ENCODE measurements at regions not wholly inside any gene's neighbourhood (a gene's known extent, or its start where the extent isn't known, plus 50 kb on each side); places are given as distances from the start of the nearest gene placed in this dataset.

DNA sequence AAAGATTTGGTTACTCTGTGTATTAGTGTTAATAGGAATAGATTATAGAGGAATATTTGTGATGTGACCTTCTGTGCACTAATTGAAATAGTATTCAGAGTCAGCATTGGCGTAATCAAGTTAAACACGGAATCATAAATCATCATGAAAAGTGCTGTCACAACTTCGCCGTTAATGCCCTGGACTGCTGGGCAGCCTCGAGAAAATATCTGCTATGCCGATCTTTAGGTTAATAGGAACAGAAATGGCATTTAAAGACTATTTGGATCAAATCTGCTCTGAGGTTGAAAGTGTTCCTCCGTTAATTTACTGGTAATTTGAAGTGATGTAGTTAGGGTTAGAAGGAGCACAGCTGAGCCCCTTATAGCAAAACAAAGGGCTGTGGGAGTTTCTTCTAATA lies 219.0 kb downstream of the MZT1 start:
- TF ChIP-seq, protein P1, sequence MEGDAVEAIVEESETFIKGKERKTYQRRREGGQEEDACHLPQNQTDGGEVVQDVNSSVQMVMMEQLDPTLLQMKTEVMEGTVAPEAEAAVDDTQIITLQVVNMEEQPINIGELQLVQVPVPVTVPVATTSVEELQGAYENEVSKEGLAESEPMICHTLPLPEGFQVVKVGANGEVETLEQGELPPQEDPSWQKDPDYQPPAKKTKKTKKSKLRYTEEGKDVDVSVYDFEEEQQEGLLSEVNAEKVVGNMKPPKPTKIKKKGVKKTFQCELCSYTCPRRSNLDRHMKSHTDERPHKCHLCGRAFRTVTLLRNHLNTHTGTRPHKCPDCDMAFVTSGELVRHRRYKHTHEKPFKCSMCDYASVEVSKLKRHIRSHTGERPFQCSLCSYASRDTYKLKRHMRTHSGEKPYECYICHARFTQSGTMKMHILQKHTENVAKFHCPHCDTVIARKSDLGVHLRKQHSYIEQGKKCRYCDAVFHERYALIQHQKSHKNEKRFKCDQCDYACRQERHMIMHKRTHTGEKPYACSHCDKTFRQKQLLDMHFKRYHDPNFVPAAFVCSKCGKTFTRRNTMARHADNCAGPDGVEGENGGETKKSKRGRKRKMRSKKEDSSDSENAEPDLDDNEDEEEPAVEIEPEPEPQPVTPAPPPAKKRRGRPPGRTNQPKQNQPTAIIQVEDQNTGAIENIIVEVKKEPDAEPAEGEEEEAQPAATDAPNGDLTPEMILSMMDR (conservative IDR thresholded peaks at IDR 0.05; ENCODE audit: low read depth, low read length) = no peak
- H3K4me2 ChIP-seq = no peak overlapping the region
- no peak overlapping the region for H3K27ac ChIP-seq
- H3K9ac ChIP-seq = no peak overlapping the region
- H3K4me3 ChIP-seq (IDR thresholded peaks at IDR 0.05; ENCODE audit: insufficient read depth, low read depth, low read length) = no peak overlapping the region
- no peaks in the 10 kb centered on the region for H4K20me1 ChIP-seq (ENCODE audit: insufficient read depth)
- no peaks in the 10 kb centered on the region for H3K36me3 ChIP-seq (ENCODE audit: insufficient read depth)
- no peaks in the 10 kb centered on the region for H3K27me3 ChIP-seq (ENCODE audit: insufficient read depth, low read depth)
- H3K79me2 ChIP-seq (ENCODE audit: insufficient read depth, low read depth) = no peaks in the 10 kb centered on the region
- no peaks in the 10 kb centered on the region for H3K4me1 ChIP-seq (ENCODE audit: low read depth, poor library complexity, severe bottlenecking)
- H2AFZ ChIP-seq (ENCODE audit: low read depth) = no peak overlapping the region

DNA sequence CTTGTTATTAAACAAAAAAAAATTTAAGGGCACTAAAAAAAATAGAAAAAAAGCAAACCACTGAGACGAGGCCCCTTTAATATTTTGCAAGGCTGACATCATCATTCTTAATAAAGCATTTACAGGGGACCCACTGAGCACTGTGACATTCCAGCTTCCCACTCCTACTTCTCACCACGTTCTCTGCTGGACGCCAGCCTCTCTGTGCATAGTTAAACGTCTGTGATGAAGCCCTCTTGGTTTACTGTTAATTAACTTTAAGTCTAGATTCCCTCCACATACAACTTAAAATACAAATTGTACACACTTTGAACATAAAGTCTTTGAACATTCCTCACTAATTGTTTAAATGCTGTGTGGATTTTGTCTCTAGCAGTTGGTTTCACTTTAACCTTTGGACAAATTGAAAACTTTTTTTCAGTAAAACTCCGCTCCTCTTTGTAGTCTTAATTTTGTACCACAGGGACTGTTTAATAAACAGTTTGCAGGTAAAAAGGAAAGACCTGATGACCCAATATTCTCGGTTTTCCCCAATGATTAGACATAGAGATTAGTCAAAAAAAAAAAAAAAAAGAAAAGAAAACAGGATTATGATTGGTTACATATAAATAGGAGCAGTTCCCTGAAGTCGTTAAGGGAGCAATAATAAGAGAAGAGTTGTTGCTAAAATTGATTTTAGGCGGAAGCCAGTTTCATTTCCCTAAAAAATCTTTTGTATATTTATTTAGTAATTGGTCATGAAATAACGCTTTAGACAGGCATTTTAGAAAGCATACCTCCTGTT lies 219.8 kb downstream of the MZT1 start:
- Histone ChIP-seq H3K79me2 (ENCODE audit: insufficient read depth, low read depth) (no peaks in the 10 kb centered on the region), H3K4me2 (no peak overlapping the region), H3K36me3 (ENCODE audit: insufficient read depth) (no peaks in the 10 kb centered on the region), H2AFZ (ENCODE audit: low read depth) (no peak overlapping the region), H3K4me1 (ENCODE audit: low read depth, poor library complexity, severe bottlenecking) (no peaks in the 10 kb centered on the region), H3K4me3 (IDR thresholded peaks at IDR 0.05; ENCODE audit: insufficient read depth, low read depth, low read length) (no peak overlapping the region), H3K27ac (no peak overlapping the region), H3K9ac (no peak overlapping the region), H3K27me3 (ENCODE audit: insufficient read depth, low read depth) (no peaks in the 10 kb centered on the region), H4K20me1 (ENCODE audit: insufficient read depth) (no peaks in the 10 kb centered on the region)
- TF ChIP-seq, protein P1 (conservative IDR thresholded peaks at IDR 0.05; ENCODE audit: low read depth, low read length) = no peak

DNA sequence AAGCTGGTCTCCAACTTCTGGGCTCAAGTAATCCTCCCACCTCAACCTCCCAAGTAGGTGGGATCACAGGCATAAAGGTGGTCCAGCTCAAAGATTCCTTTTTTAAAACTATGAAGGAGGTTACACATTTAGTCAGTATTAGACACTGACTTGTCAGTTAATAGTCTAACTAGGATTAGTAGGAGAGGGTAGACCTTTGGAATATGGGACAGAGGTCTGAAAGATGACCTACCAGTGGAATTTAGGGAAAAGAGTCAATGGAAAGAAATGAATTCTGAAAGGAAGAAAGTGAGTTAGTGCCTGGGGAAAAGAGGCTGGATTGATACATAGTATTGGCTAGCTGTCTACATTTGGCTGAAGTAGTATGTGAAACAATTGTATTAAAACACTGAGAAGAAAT lies 220.7 kb downstream of the MZT1 start:
- no peaks in the 10 kb centered on the region for H4K20me1 ChIP-seq (ENCODE audit: insufficient read depth)
- H3K27ac ChIP-seq = no peak overlapping the region
- H3K36me3 ChIP-seq (ENCODE audit: insufficient read depth) = no peaks in the 10 kb centered on the region
- no peak overlapping the region for H2AFZ ChIP-seq (ENCODE audit: low read depth)
- H3K4me1 ChIP-seq (ENCODE audit: low read depth, poor library complexity, severe bottlenecking) = no peaks in the 10 kb centered on the region
- H3K27me3 ChIP-seq (ENCODE audit: insufficient read depth, low read depth) = no peaks in the 10 kb centered on the region
- H3K79me2 ChIP-seq (ENCODE audit: insufficient read depth, low read depth) = no peaks in the 10 kb centered on the region
- no peak overlapping the region for H3K4me2 ChIP-seq
- TF ChIP-seq, protein P1 (conservative IDR thresholded peaks at IDR 0.05; ENCODE audit: low read depth, low read length) = no peak
- H3K4me3 ChIP-seq (IDR thresholded peaks at IDR 0.05; ENCODE audit: insufficient read depth, low read depth, low read length) = no peak overlapping the region
- no peak overlapping the region for H3K9ac ChIP-seq

DNA sequence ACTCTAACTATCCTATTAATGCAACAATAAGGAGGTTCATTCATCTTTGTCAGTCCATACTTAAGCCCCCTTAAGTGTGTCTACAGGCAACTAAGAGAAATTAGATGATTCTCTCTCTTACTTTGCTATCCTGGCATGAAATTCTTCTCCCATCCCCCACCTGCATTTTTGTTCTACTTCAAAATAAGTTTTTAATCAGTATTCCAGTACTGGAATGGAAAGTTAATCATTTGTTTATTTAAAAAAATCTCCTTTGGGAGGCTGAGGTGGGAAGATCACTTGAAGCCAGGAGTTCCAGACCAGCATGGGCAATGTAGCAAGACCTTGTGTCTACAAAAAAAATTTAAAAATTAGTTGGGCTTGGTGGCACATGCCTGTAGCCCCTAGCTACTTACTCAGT lies 222.1 kb downstream of the MZT1 start:
- Histone ChIP-seq H3K36me3 (ENCODE audit: insufficient read depth) (no peaks in the 10 kb centered on the region), H3K79me2 (ENCODE audit: insufficient read depth, low read depth) (no peaks in the 10 kb centered on the region), H4K20me1 (ENCODE audit: insufficient read depth) (no peaks in the 10 kb centered on the region), H3K27ac (no peak overlapping the region), H3K9ac (no peak overlapping the region), H3K4me3 (IDR thresholded peaks at IDR 0.05; ENCODE audit: insufficient read depth, low read depth, low read length) (no peak overlapping the region), H2AFZ (ENCODE audit: low read depth) (no peak overlapping the region), H3K4me2 (no peak overlapping the region), H3K4me1 (ENCODE audit: low read depth, poor library complexity, severe bottlenecking) (no peaks in the 10 kb centered on the region), H3K27me3 (ENCODE audit: insufficient read depth, low read depth) (no peaks in the 10 kb centered on the region)
- TF ChIP-seq, protein P1 (conservative IDR thresholded peaks at IDR 0.05; ENCODE audit: low read depth, low read length) = no peak
